Cardiac muscle cell (in vitro differentiated cells and primary cell): ENCODE measurements at regions not wholly inside any gene's neighbourhood (a gene's known extent, or its start where the extent isn't known, plus 50 kb on each side); places are given as distances from the start of the nearest gene placed in this dataset.

Experiments
- DNase-seq, 2 donors: peaks; one replicate each; pipeline versions ENCODE4 v3.0.0 to v3.0.0-alpha.2; 2010 to 2017; ENCODE audit warnings: low read depth in 1 of 2, low spot score in 1 of 2
- H3K27ac ChIP-seq: fragments of 200-600 bp; sonication (generic); 2 replicates; pipeline ENCODE4 v1.5.1; 2016
- H3K27me3 ChIP-seq: fragments of 200-600 bp; sonication (generic); 2 replicates; pipeline ENCODE4 v1.6.0; 2016; ENCODE audit warnings: control low read depth
- H3K36me3 ChIP-seq: fragments of 200-600 bp; sonication (generic); 2 replicates; pipeline ENCODE4 v1.5.1; 2016; ENCODE audit warnings: control low read depth
- H3K4me1 ChIP-seq: fragments of 200-600 bp; sonication (generic); 2 replicates; pipeline ENCODE4 v1.8.1; 2017; ENCODE audit warnings: low read depth, mild to moderate bottlenecking, mixed run types
- H3K4me3 ChIP-seq: fragments of 200-600 bp; sonication (generic); 2 replicates; pipeline ENCODE4 v1.5.1; 2016; ENCODE audit warnings: mild to moderate bottlenecking
- H3K9me3 ChIP-seq: fragments of 200-600 bp; sonication (generic); 2 replicates; pipeline ENCODE4 v1.5.1; 2017; ENCODE audit warnings: low read depth, mild to moderate bottlenecking, control low read depth
- TF ChIP-seq, protein P1 (sequence below): IDR thresholded peaks from 2 replicates; pipeline ENCODE4 v1.5.1; 2012; ENCODE audit warnings: low read depth, mild to moderate bottlenecking, low read length

- Histone ChIP-seq H3K4me1 (no peaks in the 10 kb centered on the region), H3K36me3 (no peaks in the 10 kb centered on the region), H3K4me3 (no peak overlapping the region), H3K9me3 (no peaks in the 10 kb centered on the region), H3K27me3 (no peaks in the 10 kb centered on the region), H3K27ac (no peak overlapping the region)
- TF ChIP-seq, protein P1, sequence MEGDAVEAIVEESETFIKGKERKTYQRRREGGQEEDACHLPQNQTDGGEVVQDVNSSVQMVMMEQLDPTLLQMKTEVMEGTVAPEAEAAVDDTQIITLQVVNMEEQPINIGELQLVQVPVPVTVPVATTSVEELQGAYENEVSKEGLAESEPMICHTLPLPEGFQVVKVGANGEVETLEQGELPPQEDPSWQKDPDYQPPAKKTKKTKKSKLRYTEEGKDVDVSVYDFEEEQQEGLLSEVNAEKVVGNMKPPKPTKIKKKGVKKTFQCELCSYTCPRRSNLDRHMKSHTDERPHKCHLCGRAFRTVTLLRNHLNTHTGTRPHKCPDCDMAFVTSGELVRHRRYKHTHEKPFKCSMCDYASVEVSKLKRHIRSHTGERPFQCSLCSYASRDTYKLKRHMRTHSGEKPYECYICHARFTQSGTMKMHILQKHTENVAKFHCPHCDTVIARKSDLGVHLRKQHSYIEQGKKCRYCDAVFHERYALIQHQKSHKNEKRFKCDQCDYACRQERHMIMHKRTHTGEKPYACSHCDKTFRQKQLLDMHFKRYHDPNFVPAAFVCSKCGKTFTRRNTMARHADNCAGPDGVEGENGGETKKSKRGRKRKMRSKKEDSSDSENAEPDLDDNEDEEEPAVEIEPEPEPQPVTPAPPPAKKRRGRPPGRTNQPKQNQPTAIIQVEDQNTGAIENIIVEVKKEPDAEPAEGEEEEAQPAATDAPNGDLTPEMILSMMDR, result no peak
- no peak for DNase-seq
These were observed 828.7 kb upstream of the LRRN3 start for GRCh38 chr7:110262251-110262650.

- H3K36me3 ChIP-seq, result no peaks in the 10 kb centered on the region
- H3K27me3 ChIP-seq, result no peaks in the 10 kb centered on the region
- H3K4me3 ChIP-seq, result no peak overlapping the region
- DNase-seq, result no peak
- TF ChIP-seq, protein P1, result no peak
- no peak overlapping the region for H3K27ac ChIP-seq
- no peaks in the 10 kb centered on the region for H3K9me3 ChIP-seq
- H3K4me1 ChIP-seq, result no peaks in the 10 kb centered on the region
These were observed 826.6 kb upstream of the LRRN3 start for GRCh38 chr7:110264288-110264687.

DNA sequence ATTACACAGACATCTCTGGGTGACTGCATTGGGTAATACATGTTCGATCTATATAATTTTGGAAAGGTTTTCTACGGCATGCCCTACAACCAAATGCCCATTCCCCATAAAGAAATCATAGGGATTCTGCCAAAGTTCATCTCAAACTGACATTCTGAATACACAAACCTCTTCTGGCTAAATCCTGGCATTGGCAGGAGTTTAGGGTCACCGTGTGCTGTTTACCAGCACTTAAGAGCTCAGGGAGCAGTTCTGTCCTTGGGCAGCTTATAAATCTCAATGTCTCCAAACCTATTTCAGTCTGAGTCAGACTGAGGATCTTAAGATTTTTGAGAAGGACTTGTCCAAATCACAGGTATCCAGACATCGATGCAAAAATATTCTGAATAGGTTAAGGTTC lies 809.6 kb upstream of the LRRN3 start:
- Histone ChIP-seq H3K9me3 (no peaks in the 10 kb centered on the region), H3K27me3 (no peaks in the 10 kb centered on the region), H3K36me3 (no peaks in the 10 kb centered on the region), H3K27ac (no peak overlapping the region), H3K4me3 (no peak overlapping the region), H3K4me1 (no peaks in the 10 kb centered on the region)
- no peak for DNase-seq
- TF ChIP-seq, protein P1, result no peak

GRCh38 chr7:110283056-110283455 lies 807.9 kb upstream of the LRRN3 start:
- DNase-seq, result no peak
- H3K36me3 ChIP-seq, result no peaks in the 10 kb centered on the region
- no peak overlapping the region for H3K27ac ChIP-seq
- H3K9me3 ChIP-seq, result no peaks in the 10 kb centered on the region
- no peaks in the 10 kb centered on the region for H3K27me3 ChIP-seq
- H3K4me3 ChIP-seq, result no peak overlapping the region
- H3K4me1 ChIP-seq, result no peaks in the 10 kb centered on the region
- TF ChIP-seq, protein P1, result no peak

DNA sequence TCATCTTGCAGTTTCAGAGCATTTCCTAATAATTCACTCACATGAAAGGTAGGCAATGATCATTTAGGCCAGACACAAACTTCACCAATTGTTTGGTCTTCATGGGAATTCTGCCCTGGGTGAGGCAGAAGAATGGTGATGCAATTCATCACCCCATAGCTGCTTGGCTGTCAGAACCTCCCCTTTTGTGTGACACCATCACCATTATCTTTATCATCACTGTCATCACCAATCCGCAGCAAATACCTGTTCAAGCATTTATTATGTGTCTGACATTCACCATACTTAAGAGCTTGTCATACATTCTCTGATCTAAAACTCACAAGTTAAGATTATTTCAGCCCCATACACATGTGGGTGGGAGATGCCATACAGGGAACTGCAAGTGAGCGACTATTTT lies 799.5 kb upstream of the LRRN3 start:
- H3K27me3 ChIP-seq, result no peaks in the 10 kb centered on the region
- H3K4me1 ChIP-seq, result no peaks in the 10 kb centered on the region
- DNase-seq, result no peak
- no peak overlapping the region for H3K4me3 ChIP-seq
- H3K27ac ChIP-seq, result no peak overlapping the region
- H3K36me3 ChIP-seq, result no peaks in the 10 kb centered on the region
- TF ChIP-seq, protein P1, result no peak
- no peaks in the 10 kb centered on the region for H3K9me3 ChIP-seq

DNA sequence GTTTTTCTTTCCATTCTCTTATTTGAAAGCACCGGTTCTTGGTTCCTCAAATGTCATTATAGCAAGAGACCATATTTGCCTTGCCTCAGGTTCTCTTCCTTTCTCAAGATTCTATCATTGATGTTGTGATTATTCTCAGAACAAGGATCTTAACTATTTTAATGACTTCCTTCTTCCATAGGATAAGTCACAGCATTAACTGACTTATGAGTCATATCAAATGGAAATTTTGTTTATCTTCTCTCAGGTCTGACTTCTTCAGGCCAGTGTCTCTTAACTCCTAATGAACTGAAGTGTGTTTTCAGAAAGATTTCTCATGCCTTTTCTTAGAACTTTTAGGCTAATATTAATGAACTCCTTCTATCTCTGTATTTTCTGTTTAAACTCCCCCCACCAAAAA lies 794.6 kb upstream of the LRRN3 start:
- Histone ChIP-seq H3K27ac (no peak overlapping the region), H3K36me3 (no peaks in the 10 kb centered on the region), H3K4me3 (no peak overlapping the region), H3K27me3 (no peaks in the 10 kb centered on the region), H3K9me3 (no peaks in the 10 kb centered on the region), H3K4me1 (no peaks in the 10 kb centered on the region)
- no peak for DNase-seq
- TF ChIP-seq, protein P1, result no peak
